HEK293T (cell line): ENCODE measurements at regions not wholly inside any gene's neighbourhood (a gene's known extent, or its start where the extent isn't known, plus 50 kb on each side); places are given as distances from the start of the nearest gene placed in this dataset.
A peak's percentile ranks its signal among the peaks of the same experiment; 100 is the strongest.

Experiments used
- CTCF ChIA-PET: fragments of 350-600 bp; formaldehyde crosslinking; extraction: SDS; loops from one replicate; lab custom pipeline; 2021; ENCODE audit warnings: antibody characterized with exemption, inconsistent platforms; lab: Yijun Ruan, JAX
- POLR2A ChIA-PET: fragments of 350-600 bp; formaldehyde crosslinking; extraction: SDS; loops from one replicate; lab custom pipeline; 2020; ENCODE audit warnings: antibody characterized with exemption, inconsistent platforms; lab: Yijun Ruan, JAX
- DNase-seq: peaks from one replicate; pipeline ENCODE4 v3.0.0; 2012; ENCODE audit warnings: mixed read lengths; ENCODE audit errors: extremely low spot score
- ARNT ChIP-seq: fragments of 450-650 bp; IDR thresholded peaks from 2 replicates; pipeline ENCODE4 v1.6.1; 2017; ENCODE audit warnings: mild to moderate bottlenecking
- BHLHE40 ChIP-seq: fragments of 450-650 bp; IDR thresholded peaks from 2 replicates; pipeline ENCODE4 v1.6.1; 2016; ENCODE audit warnings: mild to moderate bottlenecking, moderate library complexity, borderline replicate concordance
- CTBP1 ChIP-seq: fragments of 450-650 bp; IDR thresholded peaks from 2 replicates; pipeline ENCODE4 v1.6.1; 2016; ENCODE audit warnings: borderline replicate concordance
- ELF4 ChIP-seq: fragments of 450-650 bp; IDR thresholded peaks from 2 replicates; pipeline ENCODE4 v1.6.1; 2017; ENCODE audit warnings: antibody characterized with exemption
- FOXA1 ChIP-seq: fragments of 450-650 bp; IDR thresholded peaks from 2 replicates; pipeline ENCODE4 v1.6.1; 2016; ENCODE audit warnings: mild to moderate bottlenecking
- FOXK2 ChIP-seq: fragments of 450-650 bp; IDR thresholded peaks from 2 replicates; pipeline ENCODE4 v1.6.1; 2016; ENCODE audit warnings: mild to moderate bottlenecking
- FOXM1 ChIP-seq: fragments of 450-650 bp; IDR thresholded peaks from 2 replicates; pipeline ENCODE4 v1.6.1; 2017; ENCODE audit warnings: mild to moderate bottlenecking, borderline replicate concordance
- HDGF ChIP-seq: fragments of 450-650 bp; IDR thresholded peaks from 2 replicates; pipeline ENCODE4 v1.6.1; 2017; ENCODE audit warnings: antibody characterized with exemption, borderline replicate concordance
- L3MBTL2 ChIP-seq: fragments of 450-650 bp; conservative IDR thresholded peaks from 2 replicates; pipeline ENCODE4 v1.6.1; 2016; ENCODE audit warnings: mild to moderate bottlenecking
- LEF1 ChIP-seq: fragments of 450-650 bp; IDR thresholded peaks from 2 replicates; pipeline ENCODE4 v1.6.1; 2017; ENCODE audit warnings: mild to moderate bottlenecking, borderline replicate concordance
- NFRKB ChIP-seq: fragments of 450-650 bp; IDR thresholded peaks from 2 replicates; pipeline ENCODE4 v1.6.1; 2016; ENCODE audit warnings: mild to moderate bottlenecking, moderate library complexity
- PKNOX1 ChIP-seq: fragments of 450-650 bp; IDR thresholded peaks from 2 replicates; pipeline ENCODE4 v1.6.1; 2016
- SP1 ChIP-seq: fragments of 450-650 bp; IDR thresholded peaks from 2 replicates; pipeline ENCODE4 v1.6.1; 2017
- SUZ12 ChIP-seq: fragments of 450-650 bp; IDR thresholded peaks from 2 replicates; pipeline ENCODE4 v1.6.1; 2016; ENCODE audit warnings: mild to moderate bottlenecking
- TARDBP ChIP-seq: fragments of 450-650 bp; IDR thresholded peaks from 2 replicates; pipeline ENCODE4 v1.6.1; 2016
- ZNF384 ChIP-seq: fragments of 450-650 bp; IDR thresholded peaks from 2 replicates; pipeline ENCODE4 v1.6.1; 2016

- TF ChIP-seq SUZ12 (no peak), ARNT (no peak), BHLHE40 (no peak)
- ChIA-PET CTCF (interaction anchor here (0.7 to 4.0 kb wide), 6 partner anchors 11 to 248 kb away, joined by 3 to 20 read pairs (median 7); partner anchors contain the start of gene RASGRP1), POLR2A (interaction anchor here (1.6 kb wide), 1 partner anchor 234 kb away, joined by 4 read pairs; the partner anchor contains the start of gene FAM98B)
- DNase-seq, result no peak
Measured at GRCh38 chr15:38687775-38688495, 123.3 kb upstream of the RASGRP1 start.

- POLR2A ChIA-PET, result interaction anchor here (1.6 kb wide), 1 partner anchor 235 kb away, joined by 4 read pairs; the partner anchor contains the start of gene FAM98B
- no peak for TF ChIP-seq SUZ12
- no peak for TF ChIP-seq SP1
- no peak for TF ChIP-seq L3MBTL2
- no peak for TF ChIP-seq NFRKB
- TF ChIP-seq LEF1, result no peak
- TF ChIP-seq ARNT, result no peak
- no peak for TF ChIP-seq FOXM1
- no peak for TF ChIP-seq FOXA1
- TF ChIP-seq CTBP1, result no peak
- no peak for TF ChIP-seq TARDBP
- no peak for TF ChIP-seq ELF4
- TF ChIP-seq PKNOX1, result no peak
- no peak for TF ChIP-seq BHLHE40
- no peak for TF ChIP-seq FOXK2
- TF ChIP-seq HDGF, result no peak
- no peak for TF ChIP-seq ZNF384
- CTCF ChIA-PET, result interaction anchor here (3.2 to 4.0 kb wide), 3 partner anchors 10 to 249 kb away, joined by 17 to 20 read pairs (median 19); partner anchors contain the start of gene RASGRP1
- no peak for DNase-seq
Measured at GRCh38 chr15:38688761-38689160, 124.1 kb upstream of the RASGRP1 start.

- DNase-seq, result no peak
- TF ChIP-seq FOXA1 (no peak), FOXK2 (no peak), CTBP1 (no peak), PKNOX1 (no peak), HDGF (no peak), SP1 (no peak), SUZ12 (no peak), ARNT (no peak), BHLHE40 (no peak), ZNF384 (no peak), TARDBP (no peak)
- POLR2A ChIA-PET, result interaction anchor here (1.6 kb wide), 1 partner anchor 235 kb away, joined by 4 read pairs; the partner anchor contains the start of gene FAM98B
- CTCF ChIA-PET, result interaction anchor here (1.2 to 4.0 kb wide), 4 partner anchors 10 to 249 kb away, joined by 3 to 20 read pairs (median 12); no protein-coding TSS in a partner anchor
Measured at GRCh38 chr15:38689522-38689921, 124.9 kb upstream of the RASGRP1 start.

- no peak for DNase-seq
Measured at GRCh38 chr15:38690216-38690615, 125.6 kb upstream of the RASGRP1 start.

GRCh38 chr15:38690719-38691332 is 126.2 kb upstream of the RASGRP1 start:
- ChIA-PET CTCF (interaction anchor here (0.6 to 4.0 kb wide), 14 partner anchors 8 to 695 kb away, joined by 3 to 20 read pairs (median 4); no protein-coding TSS in a partner anchor), POLR2A (no interaction called here)
- peak; percentile 32 for DNase-seq
- no peak for TF ChIP-seq CTBP1
- TF ChIP-seq SP1, result no peak
- TF ChIP-seq TARDBP, result no peak
- TF ChIP-seq LEF1, result no peak
- TF ChIP-seq NFRKB, result no peak
- TF ChIP-seq ARNT, result no peak
- no peak for TF ChIP-seq FOXK2
- no peak for TF ChIP-seq FOXA1
- no peak for TF ChIP-seq SUZ12
- TF ChIP-seq L3MBTL2, result no peak
- TF ChIP-seq FOXM1, result no peak
- TF ChIP-seq BHLHE40, result no peak
- TF ChIP-seq PKNOX1, result no peak
- TF ChIP-seq HDGF, result no peak
- TF ChIP-seq ZNF384, result no peak

More at GRCh38 chr15:38690216-38690615, 125.6 kb upstream of the RASGRP1 start:
- no peak for TF ChIP-seq ELF4
- no peak for TF ChIP-seq L3MBTL2
- no peak for TF ChIP-seq HDGF
- no peak for TF ChIP-seq SP1
- TF ChIP-seq FOXA1, result no peak
- no peak for TF ChIP-seq FOXK2
- TF ChIP-seq LEF1, result no peak
- TF ChIP-seq SUZ12, result no peak
- TF ChIP-seq FOXM1, result no peak
- TF ChIP-seq CTBP1, result no peak
- no peak for TF ChIP-seq PKNOX1
- no peak for TF ChIP-seq TARDBP
- no peak for TF ChIP-seq ARNT
- no peak for TF ChIP-seq ZNF384
- no peak for TF ChIP-seq NFRKB
- no peak for TF ChIP-seq BHLHE40
- POLR2A ChIA-PET, result no interaction called here
- CTCF ChIA-PET, result interaction anchor here (1.1 to 4.0 kb wide), 8 partner anchors 9 to 695 kb away, joined by 3 to 20 read pairs (median 6); no protein-coding TSS in a partner anchor
